Loucy (cell line): ENCODE measurements at regions not wholly inside any gene's neighbourhood (a gene's known extent, or its start where the extent isn't known, plus 50 kb on each side); places are given as distances from the start of the nearest gene placed in this dataset.

ENCODE experiments used
- H2AFZ ChIP-seq: fragments of 200-600 bp; sonication (generic); 2 replicates; pipeline ENCODE4 v1.6.0; 2016; ENCODE audit warnings: antibody characterized with exemption, mild to moderate bottlenecking, low read length, moderate library complexity
- H3F3A ChIP-seq: fragments of 200-600 bp; 2 replicates; pipeline ENCODE4 v1.6.0; 2016; ENCODE audit warnings: antibody characterized with exemption, low read depth, mild to moderate bottlenecking
- H3K27me3 ChIP-seq: fragments of 200-600 bp; sonication (generic); 2 replicates; pipeline ENCODE4 v1.6.1; 2014; ENCODE audit warnings: low read length, mild to moderate bottlenecking; ENCODE audit not compliant: insufficient read depth, poor library complexity, severe bottlenecking
- H3K36me3 ChIP-seq: fragments of 200-600 bp; sonication (generic); 2 replicates; pipeline ENCODE4 v1.6.1; 2016; ENCODE audit warnings: low read length; ENCODE audit not compliant: insufficient read depth
- H3K4me1 ChIP-seq: fragments of 200-600 bp; sonication (generic); 2 replicates; pipeline ENCODE4 v1.5.1; 2014; ENCODE audit warnings: low read length, mild to moderate bottlenecking; ENCODE audit not compliant: insufficient read depth, poor library complexity, severe bottlenecking
- H3K4me2 ChIP-seq: fragments of 200-600 bp; sonication (generic); 2 replicates; pipeline ENCODE4 v1.6.0; 2014; ENCODE audit warnings: antibody characterized with exemption, low read length, low read depth, mild to moderate bottlenecking; ENCODE audit not compliant: poor library complexity, severe bottlenecking
- H3K4me3 ChIP-seq: fragments of 200-600 bp; sonication (generic); 2 replicates; pipeline ENCODE4 v1.5.1; 2014; ENCODE audit warnings: low read length, mild to moderate bottlenecking, mixed read lengths; ENCODE audit not compliant: poor library complexity, severe bottlenecking
- H3K79me2 ChIP-seq: fragments of 200-600 bp; sonication (generic); 2 replicates; pipeline ENCODE4 v1.6.1; 2014; ENCODE audit warnings: low read length; ENCODE audit not compliant: insufficient read depth
- H3K9ac ChIP-seq: fragments of 200-600 bp; sonication (generic); 2 replicates; pipeline ENCODE4 v1.6.0; 2014; ENCODE audit warnings: mild to moderate bottlenecking, low read depth, low read length, moderate library complexity; ENCODE audit not compliant: poor library complexity, severe bottlenecking
- H3K9me2 ChIP-seq: fragments of 200-600 bp; sonication (generic); replicated peaks from 2 replicates; pipeline ENCODE4 v1.6.1; 2016; ENCODE audit warnings: low read depth, low read length, mixed read lengths
- H3K9me3 ChIP-seq: fragments of 200-600 bp; sonication (generic); 2 replicates; pipeline ENCODE4 v1.6.1; 2014; ENCODE audit warnings: mild to moderate bottlenecking, antibody characterized with exemption, low read length, low read depth; ENCODE audit not compliant: insufficient read depth
- H4K20me1 ChIP-seq: fragments of 200-600 bp; sonication (generic); 2 replicates; pipeline ENCODE4 v1.6.0; 2014; ENCODE audit warnings: antibody characterized with exemption, low read length, mild to moderate bottlenecking; ENCODE audit not compliant: insufficient read depth, poor library complexity, severe bottlenecking
- EZH2phosphoT487 ChIP-seq: fragments of 200-600 bp; IDR thresholded peaks from 2 replicates; pipeline ENCODE4 v1.6.1; 2018; ENCODE audit warnings: antibody characterized with exemption, mild to moderate bottlenecking, moderate library complexity, borderline replicate concordance
- TF ChIP-seq, protein P1 (sequence below): fragments of 200-600 bp; sonication (generic); conservative IDR thresholded peaks from 2 replicates; pipeline ENCODE4 v1.5.1; 2014; ENCODE audit warnings: mild to moderate bottlenecking, antibody characterized with exemption, low read length

DNA sequence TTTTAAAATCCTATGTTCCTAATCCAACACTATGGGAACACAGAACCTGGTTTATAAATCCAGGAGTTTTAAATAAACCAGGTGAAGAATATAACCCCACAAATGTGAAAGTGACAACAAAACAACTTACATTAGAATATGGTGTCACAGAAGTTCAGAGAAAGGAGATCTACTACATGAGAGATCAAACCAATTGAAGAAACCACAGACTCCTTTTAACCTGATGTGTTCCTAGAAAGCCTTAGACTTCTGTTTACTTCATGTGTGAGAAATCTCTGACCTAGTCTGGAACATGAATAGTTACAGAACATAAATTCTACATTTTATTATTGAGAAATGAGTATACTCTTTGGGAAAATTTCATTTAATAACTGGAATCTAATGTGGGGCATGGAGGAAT is 165.3 kb downstream of the FTCDNL1 start:
- no peak overlapping the region for H3K4me2 ChIP-seq
- H3K27me3 ChIP-seq = no peaks in the 10 kb centered on the region
- H3K79me2 ChIP-seq = no peaks in the 10 kb centered on the region

GRCh38 chr2:199684832-199685231 is 166.2 kb downstream of the FTCDNL1 start:
- Histone ChIP-seq H3K9ac (no peak overlapping the region), H2AFZ (no peak overlapping the region), H3K27me3 (no peaks in the 10 kb centered on the region), H3K4me1 (no peaks in the 10 kb centered on the region), H3F3A (no peaks in the 10 kb centered on the region), H3K4me3 (no peak overlapping the region), H4K20me1 (no peaks in the 10 kb centered on the region), H3K79me2 (no peaks in the 10 kb centered on the region), H3K9me2 (no peaks in the 10 kb centered on the region), H3K9me3 (no peaks in the 10 kb centered on the region), H3K36me3 (no peaks in the 10 kb centered on the region), H3K4me2 (no peak overlapping the region)
- no peak for TF ChIP-seq EZH2phosphoT487
- TF ChIP-seq, protein P1, sequence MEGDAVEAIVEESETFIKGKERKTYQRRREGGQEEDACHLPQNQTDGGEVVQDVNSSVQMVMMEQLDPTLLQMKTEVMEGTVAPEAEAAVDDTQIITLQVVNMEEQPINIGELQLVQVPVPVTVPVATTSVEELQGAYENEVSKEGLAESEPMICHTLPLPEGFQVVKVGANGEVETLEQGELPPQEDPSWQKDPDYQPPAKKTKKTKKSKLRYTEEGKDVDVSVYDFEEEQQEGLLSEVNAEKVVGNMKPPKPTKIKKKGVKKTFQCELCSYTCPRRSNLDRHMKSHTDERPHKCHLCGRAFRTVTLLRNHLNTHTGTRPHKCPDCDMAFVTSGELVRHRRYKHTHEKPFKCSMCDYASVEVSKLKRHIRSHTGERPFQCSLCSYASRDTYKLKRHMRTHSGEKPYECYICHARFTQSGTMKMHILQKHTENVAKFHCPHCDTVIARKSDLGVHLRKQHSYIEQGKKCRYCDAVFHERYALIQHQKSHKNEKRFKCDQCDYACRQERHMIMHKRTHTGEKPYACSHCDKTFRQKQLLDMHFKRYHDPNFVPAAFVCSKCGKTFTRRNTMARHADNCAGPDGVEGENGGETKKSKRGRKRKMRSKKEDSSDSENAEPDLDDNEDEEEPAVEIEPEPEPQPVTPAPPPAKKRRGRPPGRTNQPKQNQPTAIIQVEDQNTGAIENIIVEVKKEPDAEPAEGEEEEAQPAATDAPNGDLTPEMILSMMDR = no peak

More for the DNA sequence above, 165.3 kb downstream of the FTCDNL1 start:
- H3F3A ChIP-seq = no peaks in the 10 kb centered on the region
- H3K4me1 ChIP-seq = no peaks in the 10 kb centered on the region
- no peaks in the 10 kb centered on the region for H3K9me3 ChIP-seq
- no peak overlapping the region for H3K9ac ChIP-seq
- no peaks in the 10 kb centered on the region for H3K9me2 ChIP-seq
- TF ChIP-seq, protein P1 = no peak
- TF ChIP-seq EZH2phosphoT487 = no peak
- no peaks in the 10 kb centered on the region for H3K36me3 ChIP-seq
- no peak overlapping the region for H2AFZ ChIP-seq
- no peak overlapping the region for H3K4me3 ChIP-seq
- no peaks in the 10 kb centered on the region for H4K20me1 ChIP-seq

DNA sequence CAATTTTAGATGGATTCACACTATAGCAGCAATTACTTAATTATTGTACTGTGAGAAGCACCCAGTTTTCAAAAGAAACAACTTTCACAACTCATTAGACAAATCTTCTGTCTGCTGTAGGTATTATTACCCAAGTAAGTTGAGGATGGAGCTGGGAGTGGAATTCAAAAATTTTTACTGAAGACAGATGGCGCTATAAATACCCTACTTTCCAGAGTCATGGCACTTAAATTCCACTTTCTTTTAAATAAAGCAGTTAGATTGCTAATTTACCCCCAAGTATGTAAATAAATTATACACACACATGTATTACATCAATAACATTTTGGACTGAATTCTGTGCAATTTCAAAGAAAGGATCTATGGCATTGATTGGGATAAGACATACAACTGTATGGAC is 166.8 kb downstream of the FTCDNL1 start:
- Histone ChIP-seq H3F3A (no peaks in the 10 kb centered on the region), H3K9me3 (no peaks in the 10 kb centered on the region), H3K4me2 (no peak overlapping the region), H3K4me1 (no peaks in the 10 kb centered on the region), H3K36me3 (no peaks in the 10 kb centered on the region), H3K9me2 (no peaks in the 10 kb centered on the region), H3K9ac (no peak overlapping the region), H3K4me3 (no peak overlapping the region), H2AFZ (no peak overlapping the region), H3K27me3 (no peaks in the 10 kb centered on the region), H4K20me1 (no peaks in the 10 kb centered on the region), H3K79me2 (no peaks in the 10 kb centered on the region)
- TF ChIP-seq EZH2phosphoT487 = no peak
- TF ChIP-seq, protein P1 = peak; percentile 50
